WERI-Rb-1 (cell line): ENCODE measurements at regions not wholly inside any gene's neighbourhood (a gene's known extent, or its start where the extent isn't known, plus 50 kb on each side); places are given as distances from the start of the nearest gene placed in this dataset.
"Not testable (repeated sequence)": the region's sequence is repeated elsewhere in the genome, so short reads cannot be mapped to it uniquely, and the experiment has no call there.

Experiments used
- DNase-seq: peaks from one replicate; pipeline ENCODE4 v3.0.0-alpha.2; 2020
- H3K27ac ChIP-seq: fragments of 250-450 bp; sonication (Bioruptor Pico); 2 replicates; pipeline ENCODE4 v1.5.1; 2020; ENCODE audit warnings: mild to moderate bottlenecking, moderate library complexity
- H3K27me3 ChIP-seq: fragments of 250-450 bp; sonication (Bioruptor Pico); 2 replicates; pipeline ENCODE4 v1.5.1; 2021; ENCODE audit warnings: mild to moderate bottlenecking, low read depth, moderate library complexity; ENCODE audit not compliant: insufficient read depth, severe bottlenecking
- H3K36me3 ChIP-seq: fragments of 250-450 bp; sonication (Bioruptor Pico); 2 replicates; pipeline ENCODE4 v1.5.1; 2020; ENCODE audit warnings: mild to moderate bottlenecking, moderate library complexity
- H3K4me3 ChIP-seq: 2 replicates; pipeline ENCODE4 v1.5.1; 2011; ENCODE audit warnings: low read depth, mild to moderate bottlenecking, control low read depth, low read length
- H3K9me3 ChIP-seq: fragments of 250-450 bp; sonication (Bioruptor Pico); 2 replicates; pipeline ENCODE4 v1.5.1; 2021; ENCODE audit warnings: mild to moderate bottlenecking, moderate library complexity; ENCODE audit not compliant: severe bottlenecking
- TF ChIP-seq, protein P1 (sequence below): IDR thresholded peaks from 2 replicates; pipeline ENCODE4 v1.5.1; 2011; ENCODE audit warnings: low read depth, mild to moderate bottlenecking, control low read depth, inconsistent platforms, low read length

GRCh38 chr5:121090822-121091221 is 626.7 kb downstream of the PRR16 start:
- no peak overlapping the region for H3K4me3 ChIP-seq
- no peak overlapping the region for H3K27ac ChIP-seq
- H3K36me3 ChIP-seq: no peaks in the 10 kb centered on the region
- TF ChIP-seq, protein P1, sequence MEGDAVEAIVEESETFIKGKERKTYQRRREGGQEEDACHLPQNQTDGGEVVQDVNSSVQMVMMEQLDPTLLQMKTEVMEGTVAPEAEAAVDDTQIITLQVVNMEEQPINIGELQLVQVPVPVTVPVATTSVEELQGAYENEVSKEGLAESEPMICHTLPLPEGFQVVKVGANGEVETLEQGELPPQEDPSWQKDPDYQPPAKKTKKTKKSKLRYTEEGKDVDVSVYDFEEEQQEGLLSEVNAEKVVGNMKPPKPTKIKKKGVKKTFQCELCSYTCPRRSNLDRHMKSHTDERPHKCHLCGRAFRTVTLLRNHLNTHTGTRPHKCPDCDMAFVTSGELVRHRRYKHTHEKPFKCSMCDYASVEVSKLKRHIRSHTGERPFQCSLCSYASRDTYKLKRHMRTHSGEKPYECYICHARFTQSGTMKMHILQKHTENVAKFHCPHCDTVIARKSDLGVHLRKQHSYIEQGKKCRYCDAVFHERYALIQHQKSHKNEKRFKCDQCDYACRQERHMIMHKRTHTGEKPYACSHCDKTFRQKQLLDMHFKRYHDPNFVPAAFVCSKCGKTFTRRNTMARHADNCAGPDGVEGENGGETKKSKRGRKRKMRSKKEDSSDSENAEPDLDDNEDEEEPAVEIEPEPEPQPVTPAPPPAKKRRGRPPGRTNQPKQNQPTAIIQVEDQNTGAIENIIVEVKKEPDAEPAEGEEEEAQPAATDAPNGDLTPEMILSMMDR: no peak
- no peaks in the 10 kb centered on the region for H3K27me3 ChIP-seq
- DNase-seq: no peak
- no peaks in the 10 kb centered on the region for H3K9me3 ChIP-seq

GRCh38 chr5:121100931-121101330 is 636.8 kb downstream of the PRR16 start:
- DNase-seq: no peak
- Histone ChIP-seq H3K36me3 (no peaks in the 10 kb centered on the region), H3K27me3 (no peaks in the 10 kb centered on the region), H3K27ac (no peak overlapping the region), H3K4me3 (no peak overlapping the region), H3K9me3 (no peaks in the 10 kb centered on the region)
- TF ChIP-seq, protein P1: no peak

DNA sequence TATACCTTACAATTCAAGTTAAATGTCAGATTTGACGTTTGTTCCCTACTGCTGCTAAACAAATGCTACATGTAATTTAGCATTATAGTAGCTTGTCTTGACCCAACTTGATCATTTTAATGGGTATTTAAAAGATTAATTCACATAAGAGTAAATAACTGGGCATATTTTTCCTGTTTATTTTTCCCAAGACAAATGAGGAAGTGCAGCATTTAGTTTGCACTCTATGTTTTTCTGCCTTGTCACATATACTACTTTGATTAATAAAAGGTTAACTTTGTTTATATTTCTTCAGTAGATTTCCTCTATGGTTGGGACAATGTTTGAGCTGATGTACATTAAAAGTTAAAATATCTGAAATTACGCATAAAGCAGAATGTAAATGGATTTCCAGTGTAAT is 641.8 kb downstream of the PRR16 start:
- DNase-seq: no peak
- Histone ChIP-seq H3K9me3 (no peaks in the 10 kb centered on the region), H3K4me3 (no peak overlapping the region), H3K27me3 (no peaks in the 10 kb centered on the region), H3K27ac (no peak overlapping the region), H3K36me3 (no peaks in the 10 kb centered on the region)
- TF ChIP-seq, protein P1: no peak

- H3K9me3 ChIP-seq, H3K36me3 ChIP-seq, DNase-seq, H3K4me3 ChIP-seq, H3K27ac ChIP-seq, H3K27me3 ChIP-seq: not testable (repeated sequence)
These were observed 642.9 kb downstream of the PRR16 start for GRCh38 chr5:121106721-121107690.

- H3K9me3 ChIP-seq: no peaks in the 10 kb centered on the region
- H3K36me3 ChIP-seq: no peaks in the 10 kb centered on the region
- TF ChIP-seq, protein P1: no peak
- DNase-seq: no peak
- H3K27me3 ChIP-seq: no peaks in the 10 kb centered on the region
- no peak overlapping the region for H3K4me3 ChIP-seq
- no peak overlapping the region for H3K27ac ChIP-seq
These were observed 644.6 kb downstream of the PRR16 start for GRCh38 chr5:121108725-121109124.

DNA sequence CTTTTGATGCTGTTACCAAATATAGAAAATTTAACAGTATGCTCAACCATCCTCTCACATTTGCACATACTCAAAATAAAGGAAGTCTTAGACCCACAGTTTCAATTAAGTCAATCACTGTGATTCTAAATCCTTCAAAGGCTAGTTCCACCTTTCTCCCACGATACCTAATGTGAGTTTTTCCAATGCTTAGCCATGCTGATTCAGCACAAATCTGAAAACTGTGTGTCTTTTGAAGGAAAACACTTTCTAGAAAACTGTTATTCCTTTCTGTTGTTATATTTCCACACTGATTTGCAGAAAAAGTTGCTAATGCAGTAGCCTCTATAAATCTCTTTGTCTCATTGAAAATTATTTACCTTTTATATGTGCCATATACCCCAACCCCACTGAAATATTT is 645.7 kb downstream of the PRR16 start:
- no peak for DNase-seq
- Histone ChIP-seq H3K27me3 (no peaks in the 10 kb centered on the region), H3K4me3 (no peak overlapping the region), H3K36me3 (no peaks in the 10 kb centered on the region), H3K27ac (no peak overlapping the region), H3K9me3 (no peaks in the 10 kb centered on the region)
- TF ChIP-seq, protein P1: no peak
